ENCODE measurements at regions not wholly inside any gene's neighbourhood (a gene's known extent, or its start where the extent isn't known, plus 50 kb on each side); places are given as distances from the start of the nearest gene placed in this dataset.

DNA sequence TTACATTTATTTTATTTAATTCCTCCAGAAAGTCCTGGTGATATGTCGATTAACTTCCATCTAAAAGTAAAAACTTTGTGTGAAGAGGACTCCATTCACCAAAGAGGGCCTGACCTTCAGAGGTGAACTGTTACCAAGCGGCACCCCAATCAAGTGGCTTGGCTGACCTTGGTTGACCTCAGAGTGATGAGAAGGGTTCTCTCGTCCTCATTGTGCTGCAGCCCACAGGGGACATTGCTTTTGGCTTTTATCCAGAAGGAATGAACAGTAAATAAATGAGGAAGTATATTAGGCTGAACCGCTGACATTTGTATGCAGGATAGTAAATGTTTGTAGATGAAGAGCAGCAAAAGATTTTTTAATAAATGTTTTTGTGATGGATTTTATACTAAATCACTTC lies 172.4 kb upstream of the MKI67 start:
- Histone ChIP-seq H3K27me3 (no peaks in the 10 kb centered on the region), H3K4me3 (no peak overlapping the region), H3K36me3 (no peaks in the 10 kb centered on the region), H3K4me2 (no peak overlapping the region), H3K4me1 (no peaks in the 10 kb centered on the region), H3F3A (ENCODE audit: low read depth) (no peaks in the 10 kb centered on the region), H3K79me2 (ENCODE audit: low read depth) (no peaks in the 10 kb centered on the region), H3K9me3 (ENCODE audit: low read depth) (no peaks in the 10 kb centered on the region), H3K9ac (no peak overlapping the region), H4K20me1 (ENCODE audit: low read depth) (no peaks in the 10 kb centered on the region), H3K27ac (no peak overlapping the region), H2AFZ (replicated peaks) (no peak overlapping the region)
- Mint-ChIP-seq H3K36me3 (no peaks in the 10 kb centered on the region), H3K4me1 (peaks cover 3% of the 10 kb centered on the region), H3K27ac (no peak overlapping the region), H3K27me3 (ENCODE audit: insufficient read depth, low read depth) (peaks cover 8% of the 10 kb centered on the region), H3K4me3 (no peak overlapping the region), H3K9me3 (peaks cover 12% of the 10 kb centered on the region)
- no peak for DNase-seq (ENCODE audit: low spot score)
- no peak for TF ChIP-seq EZH2phosphoT487 (IDR thresholded peaks at IDR 0.05)
- TF ChIP-seq, protein P1, sequence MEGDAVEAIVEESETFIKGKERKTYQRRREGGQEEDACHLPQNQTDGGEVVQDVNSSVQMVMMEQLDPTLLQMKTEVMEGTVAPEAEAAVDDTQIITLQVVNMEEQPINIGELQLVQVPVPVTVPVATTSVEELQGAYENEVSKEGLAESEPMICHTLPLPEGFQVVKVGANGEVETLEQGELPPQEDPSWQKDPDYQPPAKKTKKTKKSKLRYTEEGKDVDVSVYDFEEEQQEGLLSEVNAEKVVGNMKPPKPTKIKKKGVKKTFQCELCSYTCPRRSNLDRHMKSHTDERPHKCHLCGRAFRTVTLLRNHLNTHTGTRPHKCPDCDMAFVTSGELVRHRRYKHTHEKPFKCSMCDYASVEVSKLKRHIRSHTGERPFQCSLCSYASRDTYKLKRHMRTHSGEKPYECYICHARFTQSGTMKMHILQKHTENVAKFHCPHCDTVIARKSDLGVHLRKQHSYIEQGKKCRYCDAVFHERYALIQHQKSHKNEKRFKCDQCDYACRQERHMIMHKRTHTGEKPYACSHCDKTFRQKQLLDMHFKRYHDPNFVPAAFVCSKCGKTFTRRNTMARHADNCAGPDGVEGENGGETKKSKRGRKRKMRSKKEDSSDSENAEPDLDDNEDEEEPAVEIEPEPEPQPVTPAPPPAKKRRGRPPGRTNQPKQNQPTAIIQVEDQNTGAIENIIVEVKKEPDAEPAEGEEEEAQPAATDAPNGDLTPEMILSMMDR (IDR thresholded peaks at IDR 0.05): no peak
- no peak for TF ChIP-seq EZH2 (IDR thresholded peaks at IDR 0.05)

DNA sequence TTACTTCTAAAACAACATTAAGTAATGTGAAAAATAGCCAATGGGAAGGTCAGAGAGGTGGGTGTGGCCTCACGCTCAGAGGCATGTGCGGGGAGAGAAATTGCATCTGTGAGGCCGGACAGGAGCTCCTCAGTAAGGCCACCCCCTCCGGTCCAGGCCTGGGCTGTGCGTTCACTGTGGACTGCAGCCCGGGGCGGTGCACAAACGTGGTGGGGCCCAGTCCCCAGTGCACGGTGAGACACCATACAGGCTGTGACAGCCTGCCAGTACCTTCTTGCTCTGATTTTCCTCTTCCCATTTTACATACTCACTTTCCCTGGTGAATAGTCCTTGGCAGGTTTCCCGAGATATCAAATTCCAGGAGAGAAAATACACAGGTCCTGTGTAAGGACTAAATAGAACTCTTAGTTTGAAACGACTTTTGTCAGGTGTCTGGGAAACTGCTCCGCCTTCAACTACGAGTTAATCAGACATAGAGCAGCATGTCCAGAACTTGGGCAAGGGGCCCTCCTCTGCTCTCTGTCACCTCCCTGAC lies 174.1 kb upstream of the MKI67 start:
- no peaks in the 10 kb centered on the region for H3K36me3 Mint-ChIP-seq
- Histone ChIP-seq H3K4me3 (no peak overlapping the region), H3F3A (ENCODE audit: low read depth) (no peaks in the 10 kb centered on the region), H2AFZ (replicated peaks) (no peak overlapping the region), H3K27me3 (no peaks in the 10 kb centered on the region), H3K4me2 (no peak overlapping the region), H4K20me1 (ENCODE audit: low read depth) (no peaks in the 10 kb centered on the region), H3K36me3 (no peaks in the 10 kb centered on the region), H3K9ac (no peak overlapping the region), H3K9me3 (ENCODE audit: low read depth) (no peaks in the 10 kb centered on the region), H3K27ac (no peak overlapping the region), H3K79me2 (ENCODE audit: low read depth) (no peaks in the 10 kb centered on the region), H3K4me1 (no peaks in the 10 kb centered on the region)
- DNase-seq (ENCODE audit: low spot score): no peak
- H3K27me3 Mint-ChIP-seq (ENCODE audit: insufficient read depth, low read depth): peaks cover 8% of the 10 kb centered on the region
- peaks cover 15% of the 10 kb centered on the region for H3K9me3 Mint-ChIP-seq
- H3K27ac Mint-ChIP-seq: no peak overlapping the region
- H3K4me3 Mint-ChIP-seq: no peak overlapping the region
- H3K4me1 Mint-ChIP-seq: peaks cover 3% of the 10 kb centered on the region
- TF ChIP-seq EZH2phosphoT487 (IDR thresholded peaks at IDR 0.05) (no peak), EZH2 (IDR thresholded peaks at IDR 0.05) (no peak)
- TF ChIP-seq, protein P1 (IDR thresholded peaks at IDR 0.05): no peak

DNA sequence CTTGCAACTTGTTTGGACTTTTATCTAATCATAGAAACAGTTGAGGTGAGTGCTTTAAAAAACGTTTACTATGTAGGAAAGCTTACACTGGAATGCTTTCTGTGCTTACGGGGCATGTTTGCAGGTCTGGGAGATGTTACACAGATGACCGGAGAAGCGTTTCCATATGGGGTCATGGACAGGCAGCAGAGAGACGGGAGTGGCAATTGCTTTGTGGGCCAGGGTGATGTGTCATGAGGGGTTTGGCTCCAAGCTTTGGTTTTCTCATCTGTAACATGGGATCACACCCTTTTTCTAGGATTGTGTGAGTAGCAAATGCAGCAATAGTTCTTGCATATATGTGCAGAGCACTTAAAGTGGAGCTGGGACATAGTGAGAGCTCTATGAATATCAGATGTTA lies 174.8 kb upstream of the MKI67 start:
- Mint-ChIP-seq H3K27ac (no peak overlapping the region), H3K4me1 (peaks cover 3% of the 10 kb centered on the region), H3K4me3 (no peak overlapping the region), H3K27me3 (ENCODE audit: insufficient read depth, low read depth) (peaks cover 8% of the 10 kb centered on the region), H3K9me3 (peaks cover 15% of the 10 kb centered on the region), H3K36me3 (no peaks in the 10 kb centered on the region)
- Histone ChIP-seq H3K9me3 (ENCODE audit: low read depth) (no peaks in the 10 kb centered on the region), H3K4me3 (no peak overlapping the region), H3K4me1 (no peaks in the 10 kb centered on the region), H3K27ac (no peak overlapping the region), H3K27me3 (no peaks in the 10 kb centered on the region), H2AFZ (replicated peaks) (no peak overlapping the region), H3K36me3 (no peaks in the 10 kb centered on the region), H4K20me1 (ENCODE audit: low read depth) (no peaks in the 10 kb centered on the region), H3K9ac (no peak overlapping the region), H3K79me2 (ENCODE audit: low read depth) (no peaks in the 10 kb centered on the region), H3K4me2 (no peak overlapping the region), H3F3A (ENCODE audit: low read depth) (no peaks in the 10 kb centered on the region)
- DNase-seq (ENCODE audit: low spot score): no peak
- TF ChIP-seq EZH2phosphoT487 (IDR thresholded peaks at IDR 0.05) (no peak), EZH2 (IDR thresholded peaks at IDR 0.05) (no peak)
- TF ChIP-seq, protein P1 (IDR thresholded peaks at IDR 0.05): no peak
